ENCODE measurements at regions not wholly inside any gene's neighbourhood (a gene's known extent, or its start where the extent isn't known, plus 50 kb on each side); places are given as distances from the start of the nearest gene placed in this dataset.

GRCh38 chr9:75410405-75410804 is 322.1 kb downstream of the OSTF1 start:
- H3K27ac ChIP-seq, result no peak overlapping the region
- intact Hi-C loops (cut with DNase I), result no loop called here
- H3K36me3 ChIP-seq, result no peaks in the 10 kb centered on the region
- ATAC-seq, result no peak
- no peak for DNase-seq
- H3K9me3 ChIP-seq, result no peaks in the 10 kb centered on the region
- no peak overlapping the region for H3K4me3 ChIP-seq
- H3K4me1 ChIP-seq, result no peaks in the 10 kb centered on the region
- 65% methylated on average over 4 of the region's 4 CpGs for WGBS (ENCODE audit: insufficient coverage, low coverage, low lambda C conversion rate, missing lambda C conversion rate)
- no peaks in the 10 kb centered on the region for H3K27me3 ChIP-seq
- TF ChIP-seq POLR2A (IDR thresholded peaks at IDR 0.05) (no peak), CTCF (IDR thresholded peaks at IDR 0.05) (no peak)

- Histone ChIP-seq H3K36me3 (no peaks in the 10 kb centered on the region), H3K9me3 (no peaks in the 10 kb centered on the region), H3K4me3 (no peak overlapping the region), H3K27ac (no peak overlapping the region), H3K4me1 (no peaks in the 10 kb centered on the region), H3K27me3 (no peaks in the 10 kb centered on the region)
- DNase-seq, result no peak
- no peak for TF ChIP-seq POLR2A (IDR thresholded peaks at IDR 0.05)
- no peak for TF ChIP-seq CTCF (IDR thresholded peaks at IDR 0.05)
- WGBS (ENCODE audit: insufficient coverage, low coverage, low lambda C conversion rate, missing lambda C conversion rate), result 35% methylated on average over 5 of the region's 5 CpGs
- intact Hi-C loops (cut with DNase I), result no loop called here
- peak in 1 of 4 donors; percentile 21 for ATAC-seq
Observed at GRCh38 chr9:75414371-75415160, 326.3 kb downstream of the OSTF1 start.

- H3K4me3 ChIP-seq, result no peak overlapping the region
- DNase-seq, result no peak
- intact Hi-C loops (cut with DNase I), result no loop called here
- no peaks in the 10 kb centered on the region for H3K27me3 ChIP-seq
- no peak for ATAC-seq
- WGBS (ENCODE audit: insufficient coverage, low coverage, low lambda C conversion rate, missing lambda C conversion rate), result 60% methylated on average over 2 of the region's 4 CpGs
- no peaks in the 10 kb centered on the region for H3K36me3 ChIP-seq
- no peaks in the 10 kb centered on the region for H3K4me1 ChIP-seq
- no peak for TF ChIP-seq CTCF (IDR thresholded peaks at IDR 0.05)
- no peak for TF ChIP-seq POLR2A (IDR thresholded peaks at IDR 0.05)
- H3K27ac ChIP-seq, result no peak overlapping the region
- no peaks in the 10 kb centered on the region for H3K9me3 ChIP-seq
Observed at GRCh38 chr9:75417471-75417870, 329.2 kb downstream of the OSTF1 start.

GRCh38 chr9:75418518-75418917 is 330.2 kb downstream of the OSTF1 start:
- no peak overlapping the region for H3K27ac ChIP-seq
- H3K4me1 ChIP-seq, result no peaks in the 10 kb centered on the region
- no peaks in the 10 kb centered on the region for H3K9me3 ChIP-seq
- H3K27me3 ChIP-seq, result no peaks in the 10 kb centered on the region
- H3K36me3 ChIP-seq, result no peaks in the 10 kb centered on the region
- ATAC-seq (no peak), DNase-seq (no peak)
- H3K4me3 ChIP-seq, result no peak overlapping the region
- TF ChIP-seq CTCF (IDR thresholded peaks at IDR 0.05) (no peak), POLR2A (IDR thresholded peaks at IDR 0.05) (no peak)
- WGBS (ENCODE audit: insufficient coverage, low coverage, low lambda C conversion rate, missing lambda C conversion rate), result 75% methylated on average over 1 of the region's 2 CpGs
- intact Hi-C loops (cut with DNase I), result no loop called here
